ENCODE measurements at regions not wholly inside any gene's neighbourhood (a gene's known extent, or its start where the extent isn't known, plus 50 kb on each side); places are given as distances from the start of the nearest gene placed in this dataset.

DNA sequence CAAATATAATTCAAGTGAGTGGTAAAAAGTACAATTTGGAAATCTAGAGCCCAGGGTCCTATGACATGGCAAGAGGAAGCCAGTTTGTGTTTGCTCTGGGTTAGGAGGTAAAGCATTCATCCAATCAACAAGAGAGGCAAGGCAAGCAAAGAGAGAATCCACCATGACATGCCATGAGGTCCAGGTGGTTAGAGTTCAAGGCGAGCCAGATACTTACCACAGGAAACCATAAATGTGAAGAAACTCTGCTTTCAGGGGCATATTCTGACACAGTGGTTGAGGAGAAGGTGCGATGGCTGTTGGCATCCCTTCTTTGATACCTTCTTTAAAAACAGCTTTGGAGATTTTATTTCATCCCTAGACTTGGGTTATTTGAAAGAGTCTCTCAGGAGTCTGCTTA, 193.8 kb upstream of the MAN1A1 start:
- no peak overlapping the region for H3K4me3 ChIP-seq (ENCODE audit: low read length)
- H3K36me3 Mint-ChIP-seq (ENCODE audit: low read depth) = no peaks in the 10 kb centered on the region
- H3K27me3 Mint-ChIP-seq (ENCODE audit: insufficient read depth) = peaks cover 21% of the 10 kb centered on the region
- 89 to 96% methylated on average over 2 of the region's 2 CpGs for WGBS, 2 experiments (ENCODE audit: insufficient coverage in 1 of 2, insufficient read length in 1 of 2)
- no peaks in the 10 kb centered on the region for H3K4me1 ChIP-seq (ENCODE audit: control insufficient read depth, insufficient read depth, low read length)
- peaks cover 13% of the 10 kb centered on the region for H3K27me3 ChIP-seq (ENCODE audit: control insufficient read depth, insufficient read depth, low read length, poor library complexity, severe bottlenecking)
- peaks cover 3% of the 10 kb centered on the region for H3K9me3 Mint-ChIP-seq
- peaks cover 26% of the 10 kb centered on the region for H3K4me1 Mint-ChIP-seq
- H3K27ac ChIP-seq (ENCODE audit: low read depth, low read length) = no peak overlapping the region
- no peak for DNase-seq
- H3K4me3 Mint-ChIP-seq = no peak overlapping the region
- TF ChIP-seq, protein P1, sequence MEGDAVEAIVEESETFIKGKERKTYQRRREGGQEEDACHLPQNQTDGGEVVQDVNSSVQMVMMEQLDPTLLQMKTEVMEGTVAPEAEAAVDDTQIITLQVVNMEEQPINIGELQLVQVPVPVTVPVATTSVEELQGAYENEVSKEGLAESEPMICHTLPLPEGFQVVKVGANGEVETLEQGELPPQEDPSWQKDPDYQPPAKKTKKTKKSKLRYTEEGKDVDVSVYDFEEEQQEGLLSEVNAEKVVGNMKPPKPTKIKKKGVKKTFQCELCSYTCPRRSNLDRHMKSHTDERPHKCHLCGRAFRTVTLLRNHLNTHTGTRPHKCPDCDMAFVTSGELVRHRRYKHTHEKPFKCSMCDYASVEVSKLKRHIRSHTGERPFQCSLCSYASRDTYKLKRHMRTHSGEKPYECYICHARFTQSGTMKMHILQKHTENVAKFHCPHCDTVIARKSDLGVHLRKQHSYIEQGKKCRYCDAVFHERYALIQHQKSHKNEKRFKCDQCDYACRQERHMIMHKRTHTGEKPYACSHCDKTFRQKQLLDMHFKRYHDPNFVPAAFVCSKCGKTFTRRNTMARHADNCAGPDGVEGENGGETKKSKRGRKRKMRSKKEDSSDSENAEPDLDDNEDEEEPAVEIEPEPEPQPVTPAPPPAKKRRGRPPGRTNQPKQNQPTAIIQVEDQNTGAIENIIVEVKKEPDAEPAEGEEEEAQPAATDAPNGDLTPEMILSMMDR (conservative IDR thresholded peaks at IDR 0.05) = no peak
- H3K9me3 ChIP-seq (ENCODE audit: control insufficient read depth, low read length) = peaks cover 13% of the 10 kb centered on the region
- no peaks in the 10 kb centered on the region for H3K36me3 ChIP-seq (ENCODE audit: control insufficient read depth, insufficient read depth, low read length)
- no peak overlapping the region for H3K9ac ChIP-seq (ENCODE audit: extremely low read depth, low read length, poor library complexity, severe bottlenecking)
- H3K27ac Mint-ChIP-seq = no peak overlapping the region

DNA sequence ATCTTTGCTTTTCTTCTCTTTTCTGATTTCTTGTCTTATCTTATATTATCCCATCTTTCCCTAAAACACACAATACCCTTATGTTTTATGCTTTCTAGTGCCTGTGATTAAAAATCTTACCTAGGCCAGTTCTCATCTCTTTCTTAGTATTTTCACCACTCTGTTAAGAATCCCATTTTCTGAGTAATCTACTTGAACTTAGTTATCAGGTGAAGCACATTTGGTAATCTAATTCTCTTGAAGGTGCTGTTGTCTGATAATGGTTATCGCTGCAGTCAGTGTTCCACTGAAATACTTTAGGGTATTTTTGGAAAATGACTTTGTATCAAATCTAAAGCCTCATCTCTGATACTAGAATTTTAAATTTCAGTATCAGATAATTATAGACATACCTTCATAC, 192.5 kb upstream of the MAN1A1 start:
- DNase-seq = no peak
- no peak overlapping the region for H3K9ac ChIP-seq (ENCODE audit: extremely low read depth, low read length, poor library complexity, severe bottlenecking)
- H3K27ac ChIP-seq (ENCODE audit: low read depth, low read length) = no peak overlapping the region

DNA sequence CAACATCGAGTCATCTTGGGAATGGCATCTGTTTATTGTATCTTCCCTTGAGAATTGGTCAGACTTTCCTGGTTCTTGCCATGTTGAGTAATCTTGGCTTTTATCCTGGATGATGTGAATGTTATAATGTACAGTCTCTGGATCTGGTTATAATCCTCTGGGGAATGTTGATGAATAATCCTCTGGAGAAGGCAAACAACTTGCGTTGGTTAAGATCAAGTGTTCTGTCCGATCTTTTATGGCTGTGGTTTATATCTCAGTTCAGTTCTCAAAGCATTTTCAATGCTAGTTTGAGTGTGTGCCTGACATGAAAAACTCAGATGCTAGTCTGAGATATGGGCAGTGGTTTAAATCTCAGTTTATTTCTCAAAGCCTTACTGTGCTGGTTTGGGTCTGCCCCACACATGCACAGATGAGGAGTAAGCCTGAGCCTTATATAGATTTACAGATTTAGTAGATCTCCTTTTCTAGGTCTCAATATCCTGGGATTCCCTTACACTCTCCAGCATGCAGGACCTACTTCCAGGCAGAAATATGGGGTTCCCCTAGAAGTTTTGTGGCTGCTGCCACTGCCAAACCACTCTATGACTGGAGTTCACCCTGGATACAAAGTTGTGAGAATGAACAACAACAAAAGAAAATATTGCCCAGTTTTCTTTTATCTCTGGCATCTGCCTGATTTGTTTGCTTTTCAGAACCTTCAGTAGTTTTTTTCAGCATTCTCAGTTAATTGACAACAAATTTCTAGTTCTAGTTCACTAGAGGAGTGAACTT, 191.8 kb upstream of the MAN1A1 start:
- no peak for DNase-seq
- Mint-ChIP-seq H3K27ac (no peak overlapping the region), H3K4me1 (peaks cover 15% of the 10 kb centered on the region), H3K36me3 (ENCODE audit: low read depth) (no peaks in the 10 kb centered on the region), H3K4me3 (no peak overlapping the region), H3K27me3 (ENCODE audit: insufficient read depth) (peaks cover 21% of the 10 kb centered on the region), H3K9me3 (peaks cover 3% of the 10 kb centered on the region)
- Histone ChIP-seq H3K9me3 (ENCODE audit: control insufficient read depth, low read length) (peaks cover 13% of the 10 kb centered on the region), H3K27ac (ENCODE audit: low read depth, low read length) (no peak overlapping the region), H3K36me3 (ENCODE audit: control insufficient read depth, insufficient read depth, low read length) (no peaks in the 10 kb centered on the region), H3K9ac (ENCODE audit: extremely low read depth, low read length, poor library complexity, severe bottlenecking) (no peak overlapping the region), H3K4me3 (ENCODE audit: low read length) (no peak overlapping the region), H3K27me3 (ENCODE audit: control insufficient read depth, insufficient read depth, low read length, poor library complexity, severe bottlenecking) (peaks cover 13% of the 10 kb centered on the region), H3K4me1 (ENCODE audit: control insufficient read depth, insufficient read depth, low read length) (no peaks in the 10 kb centered on the region)
- TF ChIP-seq, protein P1 (conservative IDR thresholded peaks at IDR 0.05) = no peak
- 92 to 95% methylated on average over 3 of the region's 3 CpGs for WGBS, 2 experiments (ENCODE audit: insufficient coverage in 1 of 2, insufficient read length in 1 of 2)

More for the DNA sequence above, 192.5 kb upstream of the MAN1A1 start:
- Mint-ChIP-seq H3K9me3 (peaks cover 3% of the 10 kb centered on the region), H3K27me3 (ENCODE audit: insufficient read depth) (peaks cover 21% of the 10 kb centered on the region), H3K36me3 (ENCODE audit: low read depth) (no peaks in the 10 kb centered on the region), H3K4me3 (no peak overlapping the region), H3K4me1 (peaks cover 20% of the 10 kb centered on the region), H3K27ac (no peak overlapping the region)
- Histone ChIP-seq H3K9me3 (ENCODE audit: control insufficient read depth, low read length) (peaks cover 13% of the 10 kb centered on the region), H3K4me3 (ENCODE audit: low read length) (no peak overlapping the region), H3K36me3 (ENCODE audit: control insufficient read depth, insufficient read depth, low read length) (no peaks in the 10 kb centered on the region), H3K27me3 (ENCODE audit: control insufficient read depth, insufficient read depth, low read length, poor library complexity, severe bottlenecking) (peaks cover 13% of the 10 kb centered on the region), H3K4me1 (ENCODE audit: control insufficient read depth, insufficient read depth, low read length) (no peaks in the 10 kb centered on the region)
- TF ChIP-seq, protein P1 (conservative IDR thresholded peaks at IDR 0.05) = no peak
- 75% methylated on average over 1 of the region's 1 CpG; no CpG with 5 or more reads in 1 of the 2 experiments for WGBS, 2 experiments (ENCODE audit: insufficient coverage in 1 of 2, insufficient read length in 1 of 2)
